BLaER1 (cell line): ENCODE measurements at regions not wholly inside any gene's neighbourhood (a gene's known extent, or its start where the extent isn't known, plus 50 kb on each side); places are given as distances from the start of the nearest gene placed in this dataset.

Source experiments
- H3K27ac ChIP-seq: shearing (Covaris generic); formaldehyde crosslinking; 2 replicates; pipeline ENCODE4 v1.8.1; 2022
- H3K27me3 ChIP-seq: shearing (Covaris generic); formaldehyde crosslinking; 2 replicates; pipeline ENCODE4 v1.8.1; 2022
- H3K36me3 ChIP-seq: shearing (Covaris generic); formaldehyde crosslinking; 2 replicates; pipeline ENCODE4 v1.8.1; 2022
- H3K4me1 ChIP-seq: shearing (Covaris generic); formaldehyde crosslinking; 2 replicates; pipeline ENCODE4 v1.8.1; 2022
- H3K4me2 ChIP-seq: shearing (Covaris generic); formaldehyde crosslinking; 2 replicates; pipeline ENCODE4 v1.8.1; 2022
- H3K4me3 ChIP-seq: shearing (Covaris generic); formaldehyde crosslinking; 2 replicates; pipeline ENCODE4 v1.8.1; 2022
- H3K9ac ChIP-seq: shearing (Covaris generic); formaldehyde crosslinking; 2 replicates; pipeline ENCODE4 v1.8.1; 2022
- H3K9me3 ChIP-seq: shearing (Covaris generic); formaldehyde crosslinking; 2 replicates; pipeline ENCODE4 v1.8.1; 2022
- H4K20me1 ChIP-seq: shearing (Covaris generic); formaldehyde crosslinking; 2 replicates; pipeline ENCODE4 v1.8.1; 2022
- Cebpa-rat ChIP-seq: shearing (Covaris generic); IDR thresholded peaks from 2 replicates; pipeline ENCODE4 v1.8.1; 2022

- no peak overlapping the region for H3K4me2 ChIP-seq
- H3K9ac ChIP-seq = no peak overlapping the region
- H3K9me3 ChIP-seq = peaks cover 8% of the 10 kb centered on the region; the same call in 1 of the 2 replicates
- H3K4me3 ChIP-seq = no peak overlapping the region
- H3K36me3 ChIP-seq = no peaks in the 10 kb centered on the region
- no peak for TF ChIP-seq Cebpa-rat
- H3K4me1 ChIP-seq = no peaks in the 10 kb centered on the region
- no peaks in the 10 kb centered on the region for H3K27me3 ChIP-seq
- no peak overlapping the region for H3K27ac ChIP-seq
- no peaks in the 10 kb centered on the region for H4K20me1 ChIP-seq
Measured at GRCh38 chr4:180727478-180727877, 1515.7 kb upstream of the TENM3 start.

DNA sequence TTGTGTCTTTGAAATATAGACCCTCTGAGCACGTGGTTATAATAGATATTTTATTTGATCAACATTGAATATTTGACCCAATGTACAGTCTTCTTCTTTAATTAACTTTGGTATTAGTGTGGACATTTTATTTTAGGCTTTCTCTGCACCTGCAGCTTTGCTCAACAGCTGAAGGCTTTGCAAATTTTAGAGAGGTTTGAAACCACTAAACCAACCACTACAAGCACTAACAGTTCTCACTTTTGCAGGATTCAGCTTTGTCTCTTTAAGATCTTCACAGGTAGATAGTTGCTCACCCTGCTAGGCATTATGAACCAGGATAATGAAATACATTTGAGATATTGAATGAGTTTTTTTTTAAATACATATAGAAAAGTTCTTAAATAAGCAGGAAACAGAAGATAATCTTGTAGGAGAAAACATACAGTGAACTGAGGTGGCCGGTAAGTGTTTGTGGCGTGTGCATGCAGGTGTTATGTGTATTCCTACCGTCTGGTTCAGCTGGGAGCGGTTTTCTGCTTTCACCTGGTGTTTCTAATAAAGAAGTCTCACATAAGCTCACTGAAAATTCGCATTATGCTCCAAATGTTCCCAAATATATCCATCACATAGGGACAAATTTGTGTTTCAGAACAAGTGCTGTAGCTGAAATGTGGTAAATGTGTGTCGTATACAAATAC lies 1508.3 kb upstream of the TENM3 start:
- TF ChIP-seq Cebpa-rat = no peak
- H3K4me1 ChIP-seq = no peaks in the 10 kb centered on the region
- peaks cover 8% of the 10 kb centered on the region; the same call in 1 of the 2 replicates for H3K9me3 ChIP-seq
- H3K36me3 ChIP-seq = no peaks in the 10 kb centered on the region
- H3K4me2 ChIP-seq = no peak overlapping the region
- no peak overlapping the region for H3K27ac ChIP-seq
- H4K20me1 ChIP-seq = no peaks in the 10 kb centered on the region
- no peak overlapping the region for H3K9ac ChIP-seq
- H3K4me3 ChIP-seq = no peak overlapping the region
- H3K27me3 ChIP-seq = no peaks in the 10 kb centered on the region

DNA sequence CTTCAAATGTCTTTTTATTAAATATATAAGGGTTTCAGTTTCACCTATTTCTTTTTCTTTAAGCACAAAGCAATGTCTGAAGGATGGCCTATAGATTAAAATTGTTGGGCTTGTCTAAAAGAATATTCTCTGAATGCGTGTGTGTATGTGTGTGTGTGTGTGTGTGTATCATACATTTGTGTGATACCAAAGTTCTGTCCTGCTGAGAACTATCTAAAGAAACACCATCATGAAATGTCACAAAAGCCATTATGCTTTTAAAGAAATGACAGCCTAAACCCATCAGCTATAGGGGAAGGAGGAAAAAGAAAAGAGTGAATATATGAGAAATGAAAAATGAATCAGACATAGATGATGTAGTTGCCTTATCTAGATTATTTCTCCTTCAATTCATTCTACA lies 1501.5 kb upstream of the TENM3 start:
- TF ChIP-seq Cebpa-rat = no peak
- Histone ChIP-seq H3K9me3 (no peaks in the 10 kb centered on the region), H3K36me3 (no peaks in the 10 kb centered on the region), H4K20me1 (no peaks in the 10 kb centered on the region), H3K4me2 (no peak overlapping the region), H3K27ac (no peak overlapping the region), H3K4me3 (no peak overlapping the region), H3K27me3 (no peaks in the 10 kb centered on the region), H3K4me1 (no peaks in the 10 kb centered on the region), H3K9ac (no peak overlapping the region)

DNA sequence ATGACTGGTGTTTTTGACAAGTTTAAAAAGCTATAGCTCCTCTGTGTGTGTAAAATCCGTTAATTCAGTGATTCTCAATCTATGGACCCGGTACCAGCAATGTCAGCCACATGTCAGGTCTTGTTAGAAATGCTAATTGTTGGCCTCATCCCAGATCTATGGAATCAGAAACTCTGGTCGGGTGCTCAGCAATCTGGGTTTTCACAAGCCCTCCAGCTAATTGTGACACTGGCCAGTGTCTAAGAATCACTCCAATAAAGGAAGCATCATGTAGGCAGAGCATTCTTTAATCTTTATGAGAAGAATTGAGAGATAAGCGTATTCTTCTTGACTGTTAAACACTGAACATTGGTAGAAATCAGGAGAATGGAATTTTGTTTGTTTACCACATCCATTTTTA lies 1498.2 kb upstream of the TENM3 start:
- no peak overlapping the region for H3K9ac ChIP-seq
- no peaks in the 10 kb centered on the region for H3K36me3 ChIP-seq
- no peaks in the 10 kb centered on the region for H4K20me1 ChIP-seq
- no peak overlapping the region for H3K4me3 ChIP-seq
- H3K4me2 ChIP-seq = no peak overlapping the region
- no peak for TF ChIP-seq Cebpa-rat
- H3K27me3 ChIP-seq = no peaks in the 10 kb centered on the region
- H3K27ac ChIP-seq = no peak overlapping the region
- H3K9me3 ChIP-seq = no peaks in the 10 kb centered on the region
- no peaks in the 10 kb centered on the region for H3K4me1 ChIP-seq

GRCh38 chr4:180751009-180751408 lies 1492.2 kb upstream of the TENM3 start:
- Histone ChIP-seq H3K4me3 (no peak overlapping the region), H3K9me3 (peaks cover 12% of the 10 kb centered on the region), H3K36me3 (no peaks in the 10 kb centered on the region), H3K27ac (no peak overlapping the region), H4K20me1 (no peaks in the 10 kb centered on the region), H3K9ac (no peak overlapping the region), H3K4me1 (no peaks in the 10 kb centered on the region), H3K4me2 (no peak overlapping the region), H3K27me3 (no peaks in the 10 kb centered on the region)
- no peak for TF ChIP-seq Cebpa-rat

- Histone ChIP-seq H4K20me1 (no peaks in the 10 kb centered on the region), H3K27me3 (no peaks in the 10 kb centered on the region), H3K9me3 (peaks cover 1% of the 10 kb centered on the region; the same call in 1 of the 2 replicates), H3K4me1 (no peaks in the 10 kb centered on the region), H3K9ac (no peak overlapping the region), H3K4me3 (no peak overlapping the region), H3K36me3 (no peaks in the 10 kb centered on the region), H3K27ac (no peak overlapping the region), H3K4me2 (no peak overlapping the region)
- no peak for TF ChIP-seq Cebpa-rat
Measured at GRCh38 chr4:180757927-180758326, 1485.3 kb upstream of the TENM3 start.

- no peak overlapping the region for H3K4me3 ChIP-seq
- peaks cover 5% of the 10 kb centered on the region; the same call in 1 of the 2 replicates for H3K4me1 ChIP-seq
- H3K27me3 ChIP-seq = no peaks in the 10 kb centered on the region
- no peak overlapping the region for H3K27ac ChIP-seq
- no peak overlapping the region for H3K4me2 ChIP-seq
- no peaks in the 10 kb centered on the region for H4K20me1 ChIP-seq
- no peak overlapping the region for H3K9ac ChIP-seq
- H3K36me3 ChIP-seq = no peaks in the 10 kb centered on the region
- H3K9me3 ChIP-seq = no peaks in the 10 kb centered on the region
- TF ChIP-seq Cebpa-rat = no peak
Measured at GRCh38 chr4:180766045-180766444, 1477.2 kb upstream of the TENM3 start.

DNA sequence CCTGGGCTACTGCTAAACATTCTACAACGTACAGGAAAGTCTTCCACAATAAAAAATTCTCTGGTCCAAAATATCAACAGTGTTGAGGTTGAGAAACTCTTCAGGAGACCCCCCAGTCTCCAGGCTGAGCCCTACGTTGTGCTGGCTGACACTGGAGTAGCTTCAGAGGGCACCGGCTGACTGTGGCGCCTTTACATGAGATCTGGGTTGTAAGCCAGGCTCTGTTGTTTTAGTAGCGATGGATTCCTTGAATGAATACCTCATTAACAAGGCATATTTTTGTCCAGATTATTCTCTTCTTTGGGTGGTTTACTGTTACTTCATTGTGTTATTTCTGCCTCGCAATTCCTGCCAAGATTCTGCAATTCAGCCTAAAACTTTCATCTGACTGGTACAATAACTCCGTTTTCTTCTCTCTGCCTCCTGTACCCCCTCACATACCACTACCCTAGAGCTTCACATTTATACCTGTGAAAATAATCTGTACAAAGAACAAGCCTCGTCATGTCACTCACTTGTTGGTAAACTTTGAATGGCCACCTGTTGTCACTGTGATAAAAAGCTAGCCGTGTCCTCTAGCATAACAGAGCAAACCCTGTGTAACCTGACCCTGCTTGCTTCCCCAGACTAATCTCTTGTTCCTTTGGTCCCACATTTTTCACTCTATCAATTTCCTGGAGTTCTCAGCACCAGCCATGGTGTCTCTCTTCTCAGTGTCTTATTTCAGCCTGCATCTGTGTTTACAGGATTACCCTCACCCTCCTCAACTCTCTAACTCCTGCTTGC lies 1476.1 kb upstream of the TENM3 start:
- no peaks in the 10 kb centered on the region for H3K36me3 ChIP-seq
- no peak overlapping the region for H3K27ac ChIP-seq
- H3K4me2 ChIP-seq = no peak overlapping the region
- TF ChIP-seq Cebpa-rat = no peak
- no peaks in the 10 kb centered on the region for H4K20me1 ChIP-seq
- peaks cover 5% of the 10 kb centered on the region; the same call in 1 of the 2 replicates for H3K4me1 ChIP-seq
- H3K9me3 ChIP-seq = no peaks in the 10 kb centered on the region
- no peak overlapping the region for H3K4me3 ChIP-seq
- no peaks in the 10 kb centered on the region for H3K27me3 ChIP-seq
- no peak overlapping the region for H3K9ac ChIP-seq

GRCh38 chr4:180768610-180769009 lies 1474.6 kb upstream of the TENM3 start:
- no peak overlapping the region for H3K27ac ChIP-seq
- H3K9me3 ChIP-seq = no peaks in the 10 kb centered on the region
- no peak overlapping the region for H3K9ac ChIP-seq
- no peak; the same call in 1 of the 2 replicates for TF ChIP-seq Cebpa-rat
- no peaks in the 10 kb centered on the region for H3K36me3 ChIP-seq
- H3K4me1 ChIP-seq = peaks cover 5% of the 10 kb centered on the region; the same call in 1 of the 2 replicates
- no peaks in the 10 kb centered on the region for H3K27me3 ChIP-seq
- no peak overlapping the region for H3K4me2 ChIP-seq
- no peak overlapping the region for H3K4me3 ChIP-seq
- no peaks in the 10 kb centered on the region for H4K20me1 ChIP-seq

DNA sequence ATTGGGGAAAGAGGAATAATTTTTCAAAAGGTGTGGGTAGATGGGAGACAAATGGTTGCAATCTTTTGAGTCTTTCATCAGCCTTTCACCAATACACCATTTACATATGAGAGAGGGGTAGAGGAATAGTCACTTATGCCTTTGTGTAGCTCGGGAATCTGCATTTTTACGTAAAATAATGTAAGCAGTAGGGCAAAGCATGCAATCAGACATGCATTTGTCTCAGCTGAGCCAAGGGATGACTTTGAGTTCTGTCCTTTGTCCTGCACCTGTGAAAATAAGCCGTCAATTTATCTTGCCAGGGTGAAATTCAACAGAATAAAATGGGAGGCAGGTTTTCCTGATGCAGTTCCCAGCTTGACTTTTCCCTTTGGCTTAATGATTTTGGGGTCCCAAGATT lies 1473.4 kb upstream of the TENM3 start:
- no peak overlapping the region for H3K9ac ChIP-seq
- no peaks in the 10 kb centered on the region for H3K9me3 ChIP-seq
- no peaks in the 10 kb centered on the region for H3K27me3 ChIP-seq
- H3K4me2 ChIP-seq = no peak overlapping the region
- H3K4me3 ChIP-seq = no peak overlapping the region
- H3K36me3 ChIP-seq = no peaks in the 10 kb centered on the region
- TF ChIP-seq Cebpa-rat = no peak
- no peaks in the 10 kb centered on the region for H4K20me1 ChIP-seq
- H3K4me1 ChIP-seq = peaks cover 5% of the 10 kb centered on the region; the same call in 1 of the 2 replicates
- H3K27ac ChIP-seq = no peak overlapping the region
